GM18861 (cell line): ENCODE measurements at regions not wholly inside any gene's neighbourhood (a gene's known extent, or its start where the extent isn't known, plus 50 kb on each side); places are given as distances from the start of the nearest gene placed in this dataset.
"Not testable (repeated sequence)": the region's sequence is repeated elsewhere in the genome, so short reads cannot be mapped to it uniquely, and the experiment has no call there.

Experiments
- ATAC-seq: cut with Tn5 transposase; IDR thresholded peaks from one replicate; pipeline ENCODE4 v1.9.1; 2021; ENCODE audit not compliant: unreplicated experiment

GRCh38 chr5:143635888-143636287 lies 176.1 kb upstream of the HMHB1 start:
- no peak for ATAC-seq

DNA sequence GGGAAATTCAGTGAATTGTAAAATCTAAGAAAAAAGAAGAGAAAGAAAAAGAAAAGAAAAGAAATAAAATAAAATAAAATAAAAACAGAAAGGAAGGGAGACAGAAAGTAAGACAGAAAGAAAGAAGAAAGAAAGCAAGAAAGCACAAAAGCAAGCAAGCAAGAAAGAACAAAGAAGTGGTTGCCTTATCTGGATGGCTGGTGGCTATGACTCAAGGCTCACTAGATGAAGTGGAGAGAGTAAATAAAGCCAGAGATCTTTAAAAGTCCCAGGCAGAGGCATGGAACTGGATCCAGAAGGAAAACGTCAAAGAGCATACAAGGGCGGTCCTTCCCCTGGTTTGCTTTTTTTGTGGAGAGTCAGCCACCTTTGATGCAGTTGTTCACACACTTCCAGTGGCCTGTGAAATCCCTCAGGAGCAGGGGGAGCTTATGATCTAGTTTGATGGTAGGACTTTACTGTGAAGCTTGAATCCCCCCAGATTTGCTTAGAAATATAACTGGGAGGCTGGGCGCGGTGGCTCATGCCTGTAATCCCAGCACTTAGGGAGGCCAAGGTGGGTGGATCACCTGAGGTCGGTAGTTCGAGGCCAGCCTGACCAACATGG lies 176.7 kb upstream of the HMHB1 start:
- ATAC-seq: no peak

GRCh38 chr5:143634689-143635088 lies 177.3 kb upstream of the HMHB1 start:
- no peak for ATAC-seq

DNA sequence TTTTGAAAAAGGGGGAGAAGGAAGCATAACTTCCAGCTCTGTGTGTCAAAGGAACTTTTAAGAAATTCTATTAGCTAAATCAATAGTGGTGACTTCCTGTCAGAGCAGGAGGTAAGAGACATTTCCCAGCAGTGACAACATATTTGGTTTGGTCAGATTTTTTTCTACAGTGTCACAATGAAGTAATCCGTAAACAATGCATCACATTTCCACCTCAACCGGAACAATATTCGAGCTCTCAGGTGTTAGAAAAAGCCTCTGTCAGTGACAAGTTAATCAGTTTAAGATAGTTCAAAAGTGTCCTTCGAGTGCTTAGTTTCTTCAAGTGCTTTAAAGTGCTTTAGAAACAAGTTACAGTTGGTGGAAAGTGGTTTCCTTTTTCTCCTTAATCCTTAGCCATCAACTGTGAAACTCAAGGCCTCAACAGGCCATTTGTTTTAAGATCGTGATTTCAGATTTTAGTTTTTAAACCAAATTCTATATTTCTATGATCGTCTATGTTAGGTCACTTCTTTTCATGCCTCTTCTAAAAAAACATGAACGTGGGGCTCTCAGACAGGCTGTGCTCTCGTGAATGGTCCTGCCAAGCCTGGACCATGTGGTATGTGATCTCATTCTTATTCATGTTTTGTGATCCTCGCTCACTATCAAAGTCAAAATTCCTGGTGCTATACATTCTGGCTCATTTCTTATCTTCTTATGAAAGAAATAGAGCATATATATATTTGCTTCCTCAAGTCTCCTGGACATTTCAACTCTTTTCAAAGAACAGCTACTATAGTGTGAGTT lies 181.9 kb upstream of the HMHB1 start:
- ATAC-seq: no peak

GRCh38 chr5:143625048-143625447 lies 186.9 kb upstream of the HMHB1 start:
- ATAC-seq: not testable (repeated sequence)

DNA sequence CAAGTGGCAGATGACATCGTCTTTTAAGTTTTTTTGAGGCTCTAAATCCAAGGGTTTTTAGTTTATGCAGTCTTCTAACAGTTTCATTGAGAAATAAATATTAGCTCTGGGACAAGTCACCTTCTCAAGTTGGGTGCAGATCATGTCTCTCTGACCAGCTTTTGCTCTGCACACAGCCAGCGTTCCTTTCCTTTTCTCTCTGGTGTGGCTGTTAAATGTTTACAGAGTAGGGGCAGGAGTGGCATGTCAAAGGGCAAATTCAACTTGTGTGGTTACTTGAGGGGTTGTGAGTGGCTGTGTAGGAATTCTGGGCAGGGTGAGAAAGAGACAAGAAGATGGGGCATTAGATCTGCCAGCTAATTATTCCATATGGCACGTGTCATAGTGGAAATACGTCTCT lies 187.5 kb upstream of the HMHB1 start:
- ATAC-seq: no peak

GRCh38 chr5:143619040-143619439 lies 192.9 kb upstream of the HMHB1 start:
- ATAC-seq: no peak

GRCh38 chr5:143618141-143618540 lies 193.8 kb upstream of the HMHB1 start:
- no peak for ATAC-seq

- ATAC-seq: no peak
Measured at GRCh38 chr5:143614831-143615230, 197.1 kb upstream of the HMHB1 start.

DNA sequence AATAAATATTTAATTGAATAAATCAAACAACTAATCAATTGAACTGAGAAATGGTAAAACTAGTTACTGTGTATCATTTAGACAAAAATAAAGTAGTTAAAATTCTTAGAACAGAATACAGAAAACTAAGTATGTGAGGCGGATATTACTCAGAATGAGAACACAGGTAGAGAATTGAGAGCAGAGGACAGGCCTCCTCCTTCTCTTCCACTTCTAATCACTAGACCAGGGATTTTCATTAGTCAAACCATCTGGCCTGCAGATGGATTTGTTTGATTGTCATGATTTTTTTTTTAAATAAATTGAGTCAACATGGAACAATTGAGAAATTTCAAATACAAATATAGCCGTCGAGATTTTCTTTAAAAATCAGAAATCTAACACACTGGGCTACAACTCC lies 198.6 kb upstream of the HMHB1 start:
- peak; percentile 87 for ATAC-seq

DNA sequence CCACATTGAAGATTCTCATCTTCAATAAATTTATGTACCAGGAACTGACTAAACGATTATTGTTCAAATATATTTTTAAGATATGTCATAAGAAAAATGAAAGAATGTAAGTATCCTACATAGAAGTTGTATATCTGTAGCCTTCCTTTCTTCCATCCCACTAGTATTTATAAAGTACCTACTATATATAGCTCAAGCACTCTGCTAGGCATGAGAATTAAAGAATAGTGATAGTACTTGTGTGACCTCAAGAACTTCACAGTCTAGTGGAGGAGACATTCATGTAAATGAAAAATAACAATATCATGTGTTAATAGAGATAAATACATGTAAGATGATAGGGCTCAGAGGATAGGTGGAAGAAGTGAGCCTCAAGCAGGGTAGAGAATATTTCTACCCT lies 201.0 kb upstream of the HMHB1 start:
- no peak for ATAC-seq

- ATAC-seq: peak; percentile 86
Measured at GRCh38 chr5:143606043-143606752, 202.7 kb upstream of the NR3C1 start.

DNA sequence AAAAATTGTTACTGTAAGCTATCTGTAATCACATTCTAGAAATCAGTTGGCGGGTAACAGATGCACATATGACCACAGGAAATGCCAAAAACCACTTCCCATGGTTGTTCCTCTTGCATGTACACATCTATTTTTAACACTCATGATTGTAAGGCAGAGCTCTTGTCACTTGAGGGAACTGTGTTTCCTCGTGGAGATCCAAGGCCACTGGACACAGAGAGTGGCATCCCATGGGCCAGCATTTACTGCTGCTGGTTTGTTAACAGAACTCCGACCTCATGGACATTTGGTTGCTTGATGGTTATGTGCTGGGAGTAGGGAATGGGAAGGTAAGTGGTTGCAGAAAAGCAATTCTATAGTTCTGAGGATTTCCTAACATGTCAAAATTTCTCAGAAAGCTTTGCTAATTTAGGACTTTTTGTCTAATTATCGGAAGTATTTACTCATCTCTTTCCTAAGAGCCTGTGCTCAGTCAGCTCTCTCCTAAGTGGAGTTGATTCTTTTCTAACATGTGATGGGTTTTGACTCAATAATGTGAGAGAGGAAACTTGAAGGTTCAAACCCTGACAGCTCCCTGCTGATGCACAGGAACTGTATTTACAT lies 202.0 kb upstream of the NR3C1 start:
- ATAC-seq: peak; percentile 75

GRCh38 chr5:143601917-143602333 lies 198.4 kb upstream of the NR3C1 start:
- ATAC-seq: no peak

GRCh38 chr5:143601357-143601756 lies 197.9 kb upstream of the NR3C1 start:
- ATAC-seq: no peak

- ATAC-seq: no peak
Measured at GRCh38 chr5:143600396-143601075, 197.1 kb upstream of the NR3C1 start.

- no peak for ATAC-seq
Measured at GRCh38 chr5:143599474-143599873, 196.0 kb upstream of the NR3C1 start.

- no peak for ATAC-seq
Measured at GRCh38 chr5:143596824-143597223, 193.3 kb upstream of the NR3C1 start.

DNA sequence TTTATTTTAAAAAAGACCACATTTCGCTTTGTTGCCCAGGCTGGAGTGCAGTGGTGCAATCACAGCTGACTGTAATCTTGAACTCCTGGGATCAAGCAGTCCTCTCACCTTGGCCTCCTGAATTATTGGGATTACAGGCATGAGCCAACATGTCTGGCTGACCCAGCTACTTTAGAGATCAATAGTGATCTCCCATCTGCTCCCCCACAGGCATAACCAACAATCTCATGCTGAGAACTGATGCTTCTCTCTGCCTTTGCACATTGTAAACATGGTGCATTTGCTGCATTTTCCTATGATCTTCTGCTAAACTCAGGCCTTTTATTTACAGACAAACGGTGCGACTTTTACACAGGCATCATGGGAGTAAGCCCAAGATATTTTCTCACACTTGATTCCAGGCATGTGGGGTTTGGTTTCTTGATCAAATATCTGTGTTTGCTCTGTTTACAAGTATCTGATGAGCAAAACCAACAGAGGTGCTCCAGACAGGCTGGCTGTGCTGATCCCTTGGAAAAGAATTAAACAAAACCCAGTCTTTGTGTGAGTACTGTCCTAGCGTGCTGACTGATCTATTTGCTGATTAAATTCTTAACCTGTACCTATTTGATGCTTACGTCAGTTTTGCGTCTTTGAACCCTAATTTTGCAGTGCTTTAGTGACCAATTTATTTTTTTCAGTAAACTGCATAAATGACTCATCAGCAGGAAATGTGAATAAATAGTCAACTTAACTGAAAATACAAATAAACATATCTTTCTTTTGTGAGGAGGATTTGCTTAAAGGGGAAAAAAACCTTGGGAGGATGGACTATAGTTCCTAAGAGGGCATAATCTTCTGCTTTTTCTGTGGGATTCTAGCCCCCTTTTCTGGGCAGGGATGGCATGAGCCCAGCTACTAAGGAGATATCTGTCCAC lies 191.7 kb upstream of the NR3C1 start:
- ATAC-seq: peak; percentile 48

GRCh38 chr5:143593723-143594122 lies 190.2 kb upstream of the NR3C1 start:
- ATAC-seq: peak; percentile 26
